ENCODE measurements at regions not wholly inside any gene's neighbourhood (a gene's known extent, or its start where the extent isn't known, plus 50 kb on each side); places are given as distances from the start of the nearest gene placed in this dataset.

- no peak for DNase-seq
These were observed 317.8 kb downstream of the MIAT start for GRCh38 chr22:26974914-26975803.

GRCh38 chr22:26975865-26976264 lies 318.5 kb downstream of the MIAT start:
- no peak for DNase-seq

GRCh38 chr22:26977741-26978376 lies 320.5 kb downstream of the MIAT start:
- no peak for DNase-seq

GRCh38 chr22:26979294-26979693 lies 321.9 kb downstream of the MIAT start:
- no peak for DNase-seq

GRCh38 chr22:26981111-26981510 lies 323.7 kb downstream of the MIAT start:
- no peak for DNase-seq

GRCh38 chr22:26981541-26981940 lies 324.2 kb downstream of the MIAT start:
- DNase-seq: no peak

GRCh38 chr22:26983311-26983710 lies 325.9 kb downstream of the MIAT start:
- no peak for DNase-seq

- DNase-seq: no peak
These were observed 327.8 kb downstream of the MIAT start for GRCh38 chr22:26985206-26985605.

GRCh38 chr22:26985931-26986782 lies 328.8 kb downstream of the MIAT start:
- no peak for DNase-seq

GRCh38 chr22:26986884-26987283 lies 329.5 kb downstream of the MIAT start:
- DNase-seq: no peak

- no peak for DNase-seq
These were observed 333.3 kb downstream of the MIAT start for GRCh38 chr22:26990503-26991189.

GRCh38 chr22:26992556-26992955 lies 335.2 kb downstream of the MIAT start:
- DNase-seq: no peak

GRCh38 chr22:26993886-26994285 lies 336.5 kb downstream of the MIAT start:
- DNase-seq: no peak

GRCh38 chr22:26994801-26995200 lies 337.4 kb downstream of the MIAT start:
- no peak for DNase-seq

GRCh38 chr22:26995235-26995634 lies 337.8 kb downstream of the MIAT start:
- DNase-seq: no peak

GRCh38 chr22:26996154-26996553 lies 338.8 kb downstream of the MIAT start:
- DNase-seq: no peak

GRCh38 chr22:26998129-26998528 lies 340.7 kb downstream of the MIAT start:
- no peak for DNase-seq

- DNase-seq: no peak
These were observed 341.3 kb downstream of the MIAT start for GRCh38 chr22:26998716-26999115.

- DNase-seq: no peak
These were observed 345.9 kb downstream of the MIAT start for GRCh38 chr22:27003297-27003696.

GRCh38 chr22:27004434-27004833 lies 347.0 kb downstream of the MIAT start:
- no peak for DNase-seq

- DNase-seq: no peak
These were observed 351.1 kb downstream of the MIAT start for GRCh38 chr22:27008454-27008853.

GRCh38 chr22:27011133-27011532 lies 353.7 kb downstream of the MIAT start:
- no peak for DNase-seq

- no peak for DNase-seq
These were observed 354.3 kb downstream of the MIAT start for GRCh38 chr22:27011717-27012116.

Data from T-helper 1 cell (primary cell).